B cell (primary cell): ENCODE measurements at regions not wholly inside any gene's neighbourhood (a gene's known extent, or its start where the extent isn't known, plus 50 kb on each side); places are given as distances from the start of the nearest gene placed in this dataset.

Experiments used
- ATAC-seq: fragments of 200-7000 bp; cut with Tn5 transposase; one replicate; pipeline ENCODE4 v1.10.0; 2021; ENCODE audit warnings: low read depth, mild to moderate bottlenecking, moderate number of reproducible peaks, moderate library complexity
- CTCF ChIA-PET: fragments of 350-600 bp; sonication (Branson Sonifier 250); formaldehyde crosslinking; loops from one replicate; lab custom pipeline; 2021; ENCODE audit warnings: antibody characterized with exemption, inconsistent platforms; lab: Charles Lee
- POLR2A ChIA-PET: fragments of 350-600 bp; sonication (Branson Sonifier 250); formaldehyde crosslinking; loops from one replicate; lab custom pipeline; 2021; ENCODE audit warnings: antibody characterized with exemption; lab: Charles Lee
- DNase-seq: peaks from one replicate; pipeline ENCODE4 v3.0.0; 2013
- H2AFZ ChIP-seq: 2 replicates; pipeline ENCODE4 v1.6.1; 2012; ENCODE audit warnings: mild to moderate bottlenecking, low read depth, low read length; ENCODE audit not compliant: insufficient read depth, poor library complexity, severe bottlenecking
- H3K27ac ChIP-seq, 2 donors: 1 replicate in 1 of 2; 2 replicates in 1 of 2; pipeline ENCODE4 v1.5.1; 2012 to 2013; ENCODE audit warnings: low read length in 2 of 2, mild to moderate bottlenecking in 2 of 2, moderate library complexity in 1 of 2
- H3K27me3 ChIP-seq, 4 experiments: fragments of 200-600 bp in 1 of 4; sonication (generic) in 1 of 4; replicated peaks in 1 of 4; 1 replicate in 2 of 4; 2 replicates in 2 of 4; pipeline versions ENCODE4 v1.6.1 to v1.7.0; 2013 to 2016; ENCODE audit warnings: low read length in 3 of 4, mild to moderate bottlenecking in 2 of 4, mixed read lengths in 1 of 4, moderate library complexity in 1 of 4; ENCODE audit not compliant: insufficient read depth in 4 of 4, control insufficient read depth in 3 of 4; ENCODE audit errors: control extremely low read depth in 1 of 4
- H3K36me3 ChIP-seq, 2 experiments: replicated peaks in 1 of 2; 1 replicate in 1 of 2; 2 replicates in 1 of 2; pipeline versions ENCODE4 v1.6.1 to v1.7.1; 2013; ENCODE audit warnings: low read length in 1 of 2; ENCODE audit not compliant: insufficient read depth in 2 of 2, control insufficient read depth in 1 of 2; ENCODE audit errors: control extremely low read depth in 1 of 2, extremely low read depth in 1 of 2
- H3K4me1 ChIP-seq, 2 donors: fragments of 200-600 bp in 1 of 2; sonication (generic) in 1 of 2; 1 replicate in 1 of 2; 2 replicates in 1 of 2; pipeline versions ENCODE4 v1.5.1 to v1.6.1; 2013 to 2017; ENCODE audit warnings: low read length in 2 of 2; ENCODE audit not compliant: control insufficient read depth in 2 of 2, insufficient read depth in 2 of 2
- H3K4me2 ChIP-seq: replicated peaks from 2 replicates; pipeline ENCODE3; 2012; ENCODE audit warnings: mild to moderate bottlenecking, low read depth, low read length; ENCODE audit not compliant: poor library complexity, severe bottlenecking
- H3K4me3 ChIP-seq, 5 experiments: fragments of 200-600 bp in 1 of 5; sonication (generic) in 1 of 5; 1 replicate in 3 of 5; 2 replicates in 2 of 5; pipeline versions ENCODE4 v1.5.1 to v1.7.0; 2011 to 2016; ENCODE audit warnings: low read length in 4 of 5, mild to moderate bottlenecking in 4 of 5, low read depth in 2 of 5, control low read depth in 1 of 5, moderate library complexity in 1 of 5; ENCODE audit not compliant: insufficient read depth in 1 of 5; ENCODE audit errors: control extremely low read depth in 1 of 5, extremely low read depth in 1 of 5
- H3K79me2 ChIP-seq: fragments of 200-600 bp; sonication (generic); one replicate; pipeline ENCODE4 v1.6.0; 2016; ENCODE audit warnings: low read length; ENCODE audit not compliant: control insufficient read depth, insufficient read depth
- H3K9ac ChIP-seq: fragments of 200-600 bp; sonication (generic); 2 replicates; pipeline ENCODE4 v1.6.1; 2017; ENCODE audit warnings: mild to moderate bottlenecking, low read length, moderate library complexity
- H3K9me3 ChIP-seq, 3 donors: one replicate each; pipeline versions ENCODE4 v1.6.1 to v1.7.1; 2013; ENCODE audit warnings: low read length in 2 of 3; ENCODE audit not compliant: control insufficient read depth in 2 of 3, insufficient read depth in 1 of 3; ENCODE audit errors: control extremely low read depth in 1 of 3
- H4K20me1 ChIP-seq: 2 replicates; pipeline ENCODE4 v1.6.0; 2012; ENCODE audit warnings: mild to moderate bottlenecking, low read length; ENCODE audit not compliant: insufficient read depth, control insufficient read depth, poor library complexity, severe bottlenecking
- H3K27ac Mint-ChIP-seq: one replicate; pipeline ENCODE4 v1.8.0; 2021; ENCODE audit warnings: mixed read lengths
- H3K27me3 Mint-ChIP-seq: one replicate; pipeline ENCODE4 v1.8.0; 2021; ENCODE audit warnings: mixed read lengths
- H3K4me1 Mint-ChIP-seq: one replicate; pipeline ENCODE4 v1.8.0; 2021; ENCODE audit warnings: mixed read lengths
- H3K4me3 Mint-ChIP-seq: one replicate; pipeline ENCODE4 v1.8.0; 2021; ENCODE audit warnings: mixed read lengths
- H3K9me3 Mint-ChIP-seq: one replicate; pipeline ENCODE4 v1.8.0; 2022; ENCODE audit warnings: mixed read lengths; ENCODE audit not compliant: insufficient read depth
- CTCF ChIP-seq: fragments of 200-600 bp; IDR thresholded peaks from one replicate; pipeline ENCODE4 v1.8.0; 2022; ENCODE audit warnings: antibody characterized with exemption, mild to moderate bottlenecking
- EZH2 ChIP-seq: IDR thresholded peaks from 2 replicates; pipeline ENCODE4 v1.6.1; 2012; ENCODE audit warnings: borderline replicate concordance, low read depth, mild to moderate bottlenecking, moderate library complexity, low read length; ENCODE audit not compliant: insufficient read depth, poor library complexity, severe bottlenecking
- WGBS: methylation state at CpG from one replicate; pipeline ENCODE4 v1.1.5; 2013; ENCODE audit warnings: missing lambda C conversion rate; ENCODE audit not compliant: insufficient coverage; 5-methylcytosine and 5-hydroxymethylcytosine counted together
- intact Hi-C: fragments of 100-400 bp; cut with micrococcal nuclease; formaldehyde crosslinking; loops from one replicate; pipeline ENCODE4 v1.10.0; 2022

- ChIA-PET POLR2A (no interaction called here), CTCF (no interaction called here)
- Mint-ChIP-seq H3K4me3 (no peak overlapping the region), H3K4me1 (no peaks in the 10 kb centered on the region), H3K9me3 (no peaks in the 10 kb centered on the region), H3K27ac (no peak overlapping the region), H3K27me3 (no peaks in the 10 kb centered on the region)
- Histone ChIP-seq H3K4me3 (no peak overlapping the region), H3K79me2 (no peaks in the 10 kb centered on the region), H3K27ac (no peak overlapping the region), H3K4me1 (no peaks in the 10 kb centered on the region), H3K27me3 (no peaks in the 10 kb centered on the region), H4K20me1 (no peaks in the 10 kb centered on the region), H3K9ac (no peak overlapping the region), H3K9me3 (peaks cover 1 to 6% (median 2%) of the 10 kb centered on the region in 3 donors), H2AFZ (no peak overlapping the region), H3K36me3 (no peaks in the 10 kb centered on the region), H3K4me2 (no peak overlapping the region)
- TF ChIP-seq CTCF = no peak
- TF ChIP-seq EZH2 = no peak
- intact Hi-C loops = no loop called here
- WGBS = no CpG with 5 or more reads among the region's 1 CpG
- ATAC-seq (no peak), DNase-seq (no peak)
Measured at GRCh38 chr11:109264128-109264527, 157.9 kb upstream of the C11orf87 start.

GRCh38 chr11:109267293-109268095 is 154.5 kb upstream of the C11orf87 start:
- Mint-ChIP-seq H3K4me3 (no peak overlapping the region), H3K27ac (no peak overlapping the region), H3K9me3 (no peaks in the 10 kb centered on the region), H3K27me3 (no peaks in the 10 kb centered on the region), H3K4me1 (no peaks in the 10 kb centered on the region)
- DNase-seq = no peak
- no peaks in the 10 kb centered on the region for H3K36me3 ChIP-seq
- H3K4me2 ChIP-seq = no peak overlapping the region
- no peaks in the 10 kb centered on the region for H3K27me3 ChIP-seq
- H3K79me2 ChIP-seq = no peaks in the 10 kb centered on the region
- TF ChIP-seq CTCF (no peak), EZH2 (no peak)
- 53% methylated on average over 2 of the region's 2 CpGs for WGBS
- ChIA-PET POLR2A (no interaction called here), CTCF (no interaction called here)
- no peak overlapping the region for H3K27ac ChIP-seq
- H4K20me1 ChIP-seq = no peaks in the 10 kb centered on the region
- intact Hi-C loops = no loop called here
- H2AFZ ChIP-seq = no peak overlapping the region
- H3K9me3 ChIP-seq = peaks cover 0 to 4% (median 2%) of the 10 kb centered on the region in 3 donors
- no peaks in the 10 kb centered on the region for H3K4me1 ChIP-seq
- ATAC-seq = no peak
- H3K9ac ChIP-seq = no peak overlapping the region
- no peak overlapping the region for H3K4me3 ChIP-seq
